ENCODE measurements at regions not wholly inside any gene's neighbourhood (a gene's known extent, or its start where the extent isn't known, plus 50 kb on each side); places are given as distances from the start of the nearest gene placed in this dataset.

DNA sequence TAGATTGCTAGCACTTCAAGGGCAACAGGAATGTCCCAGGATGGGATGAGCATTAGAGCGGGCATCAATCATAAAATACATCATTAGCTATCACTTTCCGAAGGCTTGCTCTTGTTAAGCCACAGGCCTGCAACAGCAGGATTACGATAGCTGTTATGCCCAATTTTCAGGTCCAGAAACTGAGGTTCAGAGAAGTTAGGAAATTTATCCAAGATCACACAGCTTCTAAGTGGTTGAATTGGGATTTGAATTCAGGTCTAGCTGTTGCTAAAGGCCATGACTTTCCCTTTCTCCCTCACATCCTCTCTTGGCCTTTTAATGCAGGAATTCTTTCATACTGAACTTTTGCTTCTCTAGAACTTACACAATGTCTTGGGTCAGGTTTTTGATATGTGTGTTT, 119.4 kb upstream of the ERCC6L2 start:
- TF ChIP-seq ZNF567 (CRISPR knock-in tag; IDR thresholded peaks at IDR 0.05; ENCODE audit: borderline replicate concordance), result no peak
- no peak for TF ChIP-seq EP300 (IDR thresholded peaks at IDR 0.05; ENCODE audit: low read depth in 2 of 2, low read length in 2 of 2)
- TF ChIP-seq EP300 (CRISPR knock-in tag; IDR thresholded peaks at IDR 0.05; ENCODE audit: borderline replicate concordance), result no peak
- TF ChIP-seq MEF2D (CRISPR knock-in tag; IDR thresholded peaks at IDR 0.05), result no peak
- TF ChIP-seq ZNF558 (CRISPR knock-in tag; IDR thresholded peaks at IDR 0.05; ENCODE audit: borderline replicate concordance), result no peak
- TF ChIP-seq ZMAT3 (CRISPR knock-in tag; conservative IDR thresholded peaks at IDR 0.05), result no peak

Measured in HepG2 (cell line).